Panc1 (cell line): ENCODE measurements at regions not wholly inside any gene's neighbourhood (a gene's known extent, or its start where the extent isn't known, plus 50 kb on each side); places are given as distances from the start of the nearest gene placed in this dataset.

Experiments used
- ATAC-seq: fragments of 200-7000 bp; cut with Tn5 transposase; 2 replicates; pipeline ENCODE4 v1.9.1; 2020; ENCODE audit warnings: mild to moderate bottlenecking, moderate library complexity
- BruUV-seq: library from RNA; stranded (reverse); fragments of 400-500 nt; replicated peaks from 2 replicates; lab custom pipeline; 2021; lab: Mats Ljungman, UMichigan
- CTCF ChIA-PET: fragments of 300-600 bp; sonication (Branson Sonifier 250); formaldehyde crosslinking; loops from one replicate; lab custom pipeline; 2022; ENCODE audit warnings: antibody characterized with exemption; lab: Charles Lee
- POLR2A ChIA-PET: fragments of 300-600 bp; sonication (Branson Sonifier 250); formaldehyde crosslinking; loops from one replicate; lab custom pipeline; 2022; ENCODE audit warnings: antibody characterized with exemption; lab: Charles Lee
- DNase-seq: peaks from one replicate; pipeline ENCODE4 v3.0.0-alpha.2; 2010; ENCODE audit warnings: low read depth, low spot score
- H3K27ac ChIP-seq: 2 replicates; pipeline ENCODE4 v1.5.1; 2011; ENCODE audit warnings: mild to moderate bottlenecking, low read length, inconsistent platforms
- H3K27me3 ChIP-seq: fragments of 200-500 bp; sonication (Bioruptor generic); 2 replicates; pipeline ENCODE4 v1.6.0; 2014; ENCODE audit warnings: low read length, inconsistent platforms; ENCODE audit not compliant: control insufficient read depth, insufficient read depth
- H3K36me3 ChIP-seq: fragments of 200-500 bp; sonication (Bioruptor generic); 2 replicates; pipeline ENCODE4 v1.5.1; 2014; ENCODE audit warnings: inconsistent platforms, mild to moderate bottlenecking, low read length, moderate library complexity; ENCODE audit not compliant: control insufficient read depth, insufficient read depth
- H3K4me1 ChIP-seq: 2 replicates; pipeline ENCODE4 v1.5.1; 2011; ENCODE audit warnings: inconsistent platforms, mild to moderate bottlenecking, low read length, moderate library complexity; ENCODE audit not compliant: control insufficient read depth, insufficient read depth
- H3K4me3 ChIP-seq, 2 experiments: 2 replicates each; pipeline ENCODE4 v1.5.1; 2011 to 2012; ENCODE audit warnings: low read depth in 2 of 2, low read length in 2 of 2, mild to moderate bottlenecking in 2 of 2, inconsistent platforms in 1 of 2, moderate library complexity in 1 of 2
- H3K9me3 ChIP-seq: fragments of 200-500 bp; sonication (Bioruptor generic); 2 replicates; pipeline ENCODE4 v1.5.1; 2014; ENCODE audit warnings: low read depth, mild to moderate bottlenecking, inconsistent platforms, low read length, moderate library complexity; ENCODE audit not compliant: control insufficient read depth, insufficient read depth
- CTCF ChIP-seq: fragments of 450-650 bp; IDR thresholded peaks from 2 replicates; pipeline ENCODE4 v1.5.1; 2017; ENCODE audit warnings: mild to moderate bottlenecking
- POLR2AphosphoS5 ChIP-seq: IDR thresholded peaks from 2 replicates; pipeline ENCODE4 v1.6.1; 2012; ENCODE audit warnings: mild to moderate bottlenecking, low read depth, low read length, moderate library complexity
- REST ChIP-seq, 2 experiments: IDR thresholded peaks; 2 replicates each; pipeline ENCODE4 v1.6.1; 2011 to 2012; ENCODE audit warnings: low read depth in 2 of 2, control low read depth in 1 of 2, low read length in 1 of 2, mild to moderate bottlenecking in 1 of 2, moderate library complexity in 1 of 2; ENCODE audit not compliant: insufficient read depth in 1 of 2
- SIN3A ChIP-seq: IDR thresholded peaks from 2 replicates; pipeline ENCODE4 v1.6.1; 2012; ENCODE audit warnings: low read depth, mild to moderate bottlenecking, low read length, moderate library complexity, borderline replicate concordance; ENCODE audit not compliant: insufficient read depth
- TCF7L2 ChIP-seq: IDR thresholded peaks from 2 replicates; pipeline ENCODE4 v1.6.1; 2011; ENCODE audit warnings: mild to moderate bottlenecking, low read depth, low read length, inconsistent platforms
- in situ Hi-C: cut with HindIII; loops from 2 replicates; pipeline ENCODE4 v1.10.0; 2016; ENCODE audit warnings: low sequenced_read_pairs, low pct_unique_long_range_greater_than_20kb
- intact Hi-C: fragments of 100-400 bp; cut with micrococcal nuclease; formaldehyde crosslinking; loops from one replicate; pipeline ENCODE4 v1.10.0; 2022; ENCODE audit not compliant: unreplicated experiment

- DNase-seq (no peak), ATAC-seq (no peak)
- CTCF ChIA-PET: no interaction called here
- Histone ChIP-seq H3K27me3 (no peaks in the 10 kb centered on the region), H3K4me1 (no peaks in the 10 kb centered on the region), H3K9me3 (no peaks in the 10 kb centered on the region), H3K36me3 (no peaks in the 10 kb centered on the region), H3K4me3 (no peak overlapping the region), H3K27ac (no peak overlapping the region)
- intact Hi-C loops: no loop called here
- in situ Hi-C loops: no loop called here
- POLR2A ChIA-PET: no interaction called here
- TF ChIP-seq REST (IDR thresholded peaks at IDR 0.05; ENCODE audit: insufficient read depth in 1 of 2, low read depth in 2 of 2, low read length in 1 of 2) (no peak), SIN3A (no peak), CTCF (no peak), TCF7L2 (no peak), POLR2AphosphoS5 (no peak)
- BruUV-seq: no TSS peak
Measured at GRCh38 chr16:11445486-11445885, 100.2 kb downstream of the RMI2 start.

GRCh38 chr16:11446566-11447119 lies 101.4 kb downstream of the RMI2 start:
- BruUV-seq: no TSS peak
- Histone ChIP-seq H3K4me1 (no peaks in the 10 kb centered on the region), H3K27me3 (no peaks in the 10 kb centered on the region), H3K36me3 (no peaks in the 10 kb centered on the region), H3K27ac (no peak overlapping the region), H3K9me3 (no peaks in the 10 kb centered on the region), H3K4me3 (no peak overlapping the region)
- ChIA-PET CTCF (no interaction called here), POLR2A (no interaction called here)
- ATAC-seq: no peak
- DNase-seq: no peak
- TF ChIP-seq REST (IDR thresholded peaks at IDR 0.05; ENCODE audit: insufficient read depth in 1 of 2, low read depth in 2 of 2, low read length in 1 of 2): no peak
- no peak for TF ChIP-seq SIN3A
- TF ChIP-seq POLR2AphosphoS5: no peak
- TF ChIP-seq CTCF: no peak
- TF ChIP-seq TCF7L2: no peak
- intact Hi-C loops (no loop called here), in situ Hi-C loops (no loop called here)
